Type B pancreatic cell (in vitro differentiated cells): ENCODE measurements at regions not wholly inside any gene's neighbourhood (a gene's known extent, or its start where the extent isn't known, plus 50 kb on each side); places are given as distances from the start of the nearest gene placed in this dataset.
"Not testable (repeated sequence)": the region's sequence is repeated elsewhere in the genome, so short reads cannot be mapped to it uniquely, and the experiment has no call there.

Experiments used
- DNase-seq: peaks from one replicate; pipeline ENCODE4 v3.0.0; 2021; ENCODE audit warnings: mixed read lengths; ENCODE audit not compliant: unreplicated experiment; ENCODE audit errors: extremely low spot score
- H3K27ac Mint-ChIP-seq: 2 replicates; pipeline ENCODE4 v1.8.0; 2021; ENCODE audit warnings: mild to moderate bottlenecking, mixed read lengths
- H3K27me3 Mint-ChIP-seq: 2 replicates; pipeline ENCODE4 v1.8.0; 2021; ENCODE audit warnings: mixed read lengths
- H3K36me3 Mint-ChIP-seq: 2 replicates; pipeline ENCODE4 v1.8.0; 2021; ENCODE audit warnings: mixed read lengths
- H3K4me1 Mint-ChIP-seq: one replicate; pipeline ENCODE4 v1.8.0; 2021; ENCODE audit warnings: mixed read lengths; ENCODE audit not compliant: unreplicated experiment
- H3K4me3 Mint-ChIP-seq: 2 replicates; pipeline ENCODE4 v1.8.0; 2021; ENCODE audit warnings: mild to moderate bottlenecking, mixed read lengths
- H3K9me3 Mint-ChIP-seq: 2 replicates; pipeline ENCODE4 v1.8.0; 2021; ENCODE audit warnings: mixed read lengths
- TF ChIP-seq, protein P1 (sequence below): fragments of 200-600 bp; sonication (generic); conservative IDR thresholded peaks from 2 replicates; pipeline ENCODE4 v1.5.0; 2021; ENCODE audit warnings: antibody characterized with exemption, mild to moderate bottlenecking

DNA sequence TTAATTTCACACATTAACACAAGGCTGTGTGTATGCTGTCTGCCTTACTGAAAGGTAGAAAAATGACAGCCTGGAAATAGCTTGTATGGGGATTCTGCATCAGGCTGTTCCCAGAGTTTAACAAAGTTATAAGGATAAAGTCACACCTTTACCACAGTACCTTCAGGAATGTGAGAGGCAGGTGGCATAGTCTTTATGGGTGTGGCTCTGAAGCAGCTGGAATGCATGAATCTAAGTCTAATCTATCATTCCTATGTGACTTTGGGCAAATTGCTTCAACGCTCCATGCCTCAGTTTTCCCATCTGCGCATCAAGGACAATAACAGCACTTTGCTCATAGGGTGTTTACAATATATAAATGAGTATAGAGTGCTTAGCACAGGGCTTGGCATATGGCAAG lies 84.2 kb upstream of the EGFL6 start:
- Mint-ChIP-seq H3K4me3 (peak overlapping the region; percentile 62), H3K27me3 (no peaks in the 10 kb centered on the region), H3K36me3 (peaks cover 4% of the 10 kb centered on the region), H3K27ac (peak overlapping the region; percentile 79), H3K9me3 (peaks cover 11% of the 10 kb centered on the region), H3K4me1 (peaks cover 8% of the 10 kb centered on the region)
- DNase-seq: no peak
- TF ChIP-seq, protein P1, sequence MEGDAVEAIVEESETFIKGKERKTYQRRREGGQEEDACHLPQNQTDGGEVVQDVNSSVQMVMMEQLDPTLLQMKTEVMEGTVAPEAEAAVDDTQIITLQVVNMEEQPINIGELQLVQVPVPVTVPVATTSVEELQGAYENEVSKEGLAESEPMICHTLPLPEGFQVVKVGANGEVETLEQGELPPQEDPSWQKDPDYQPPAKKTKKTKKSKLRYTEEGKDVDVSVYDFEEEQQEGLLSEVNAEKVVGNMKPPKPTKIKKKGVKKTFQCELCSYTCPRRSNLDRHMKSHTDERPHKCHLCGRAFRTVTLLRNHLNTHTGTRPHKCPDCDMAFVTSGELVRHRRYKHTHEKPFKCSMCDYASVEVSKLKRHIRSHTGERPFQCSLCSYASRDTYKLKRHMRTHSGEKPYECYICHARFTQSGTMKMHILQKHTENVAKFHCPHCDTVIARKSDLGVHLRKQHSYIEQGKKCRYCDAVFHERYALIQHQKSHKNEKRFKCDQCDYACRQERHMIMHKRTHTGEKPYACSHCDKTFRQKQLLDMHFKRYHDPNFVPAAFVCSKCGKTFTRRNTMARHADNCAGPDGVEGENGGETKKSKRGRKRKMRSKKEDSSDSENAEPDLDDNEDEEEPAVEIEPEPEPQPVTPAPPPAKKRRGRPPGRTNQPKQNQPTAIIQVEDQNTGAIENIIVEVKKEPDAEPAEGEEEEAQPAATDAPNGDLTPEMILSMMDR: no peak

DNA sequence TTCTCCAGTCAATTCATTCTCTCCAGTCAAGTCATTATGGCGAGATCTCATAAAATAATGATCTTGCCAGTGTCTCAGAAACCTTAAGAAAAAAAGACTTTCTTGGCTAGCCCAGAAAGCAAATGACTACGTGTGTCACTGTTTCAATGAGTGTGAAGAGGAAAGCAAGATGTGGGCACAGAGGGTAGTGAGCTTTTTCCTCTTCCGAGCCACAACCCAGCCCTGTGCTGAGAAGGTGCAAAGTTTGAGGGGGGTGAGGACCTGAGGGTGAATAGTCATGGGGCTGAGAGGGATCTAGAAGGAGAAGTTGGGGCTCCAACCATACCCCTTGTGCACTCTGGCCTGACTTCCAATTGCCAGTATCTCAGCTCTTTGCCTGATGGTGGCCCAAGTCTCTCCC lies 85.6 kb upstream of the EGFL6 start:
- TF ChIP-seq, protein P1: no peak
- DNase-seq: no peak
- H3K4me3 Mint-ChIP-seq: no peak overlapping the region
- H3K27ac Mint-ChIP-seq: no peak overlapping the region
- peaks cover 8% of the 10 kb centered on the region for H3K4me1 Mint-ChIP-seq
- H3K36me3 Mint-ChIP-seq: peaks cover 4% of the 10 kb centered on the region
- no peaks in the 10 kb centered on the region for H3K27me3 Mint-ChIP-seq
- H3K9me3 Mint-ChIP-seq: peaks cover 11% of the 10 kb centered on the region

DNA sequence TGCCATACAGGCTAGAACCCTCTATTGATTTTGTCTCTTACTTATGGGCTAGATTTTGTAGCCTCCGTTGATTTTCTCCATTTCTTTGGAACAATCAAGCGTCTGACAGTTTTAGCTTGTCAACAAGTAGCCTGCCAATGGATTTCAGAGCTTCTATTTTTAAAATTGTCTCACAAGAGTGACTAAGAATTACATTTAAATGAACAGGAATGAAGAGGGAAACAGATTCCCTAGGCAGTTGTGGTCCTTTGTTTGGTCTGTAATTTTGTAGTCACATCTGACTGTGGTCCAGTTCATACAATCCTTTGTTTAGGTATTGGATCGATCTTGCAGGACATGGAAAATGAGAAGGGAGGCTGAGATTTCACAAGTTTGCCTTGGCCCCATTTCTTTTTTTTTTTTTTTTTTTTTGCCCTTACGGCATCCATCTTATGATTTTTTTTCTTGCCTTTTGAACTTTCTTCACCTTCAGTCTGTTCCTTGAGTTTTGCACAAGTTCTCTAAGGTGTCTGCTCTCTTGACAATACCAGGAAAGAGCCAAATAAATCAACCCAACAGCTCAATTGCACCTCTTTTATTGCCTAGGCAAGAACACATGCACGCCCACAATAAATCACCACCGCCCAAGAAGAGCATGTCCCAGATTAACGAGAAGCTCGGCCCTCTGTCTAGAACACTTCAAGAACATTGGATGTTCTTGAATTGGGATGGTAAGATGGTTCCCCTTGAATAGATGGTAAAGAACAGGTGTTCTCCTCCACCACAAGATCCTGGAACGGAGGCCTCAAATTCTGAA lies 86.5 kb upstream of the EGFL6 start:
- Mint-ChIP-seq H3K9me3 (peaks cover 11% of the 10 kb centered on the region), H3K4me1 (peaks cover 8% of the 10 kb centered on the region), H3K27ac (no peak overlapping the region), H3K4me3 (no peak overlapping the region), H3K27me3 (no peaks in the 10 kb centered on the region), H3K36me3 (peaks cover 4% of the 10 kb centered on the region)
- TF ChIP-seq, protein P1: no peak
- no peak for DNase-seq

DNA sequence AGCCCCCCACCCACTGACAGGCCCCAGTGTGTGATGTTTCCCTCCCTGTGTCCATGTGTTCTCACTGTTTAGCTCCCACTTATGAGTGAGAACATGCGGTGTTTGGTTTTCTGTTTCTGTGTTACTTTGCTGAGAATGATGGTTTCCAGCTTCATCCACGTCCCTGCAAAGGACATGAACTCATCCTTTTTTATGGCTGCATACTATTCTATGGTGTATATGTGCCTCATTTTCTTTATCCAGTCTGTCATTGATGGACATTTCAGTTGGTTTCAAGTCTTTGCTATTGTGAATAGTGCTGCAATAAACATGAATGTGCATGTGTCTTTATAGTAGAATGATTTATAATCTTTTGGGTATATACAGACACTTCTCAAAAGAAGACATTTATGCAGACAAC lies 88.6 kb upstream of the EGFL6 start:
- not testable (repeated sequence) for H3K27me3 Mint-ChIP-seq, H3K27ac Mint-ChIP-seq, H3K4me1 Mint-ChIP-seq, DNase-seq, H3K4me3 Mint-ChIP-seq, H3K36me3 Mint-ChIP-seq
- H3K9me3 Mint-ChIP-seq: peaks cover 11% of the 10 kb centered on the region

DNA sequence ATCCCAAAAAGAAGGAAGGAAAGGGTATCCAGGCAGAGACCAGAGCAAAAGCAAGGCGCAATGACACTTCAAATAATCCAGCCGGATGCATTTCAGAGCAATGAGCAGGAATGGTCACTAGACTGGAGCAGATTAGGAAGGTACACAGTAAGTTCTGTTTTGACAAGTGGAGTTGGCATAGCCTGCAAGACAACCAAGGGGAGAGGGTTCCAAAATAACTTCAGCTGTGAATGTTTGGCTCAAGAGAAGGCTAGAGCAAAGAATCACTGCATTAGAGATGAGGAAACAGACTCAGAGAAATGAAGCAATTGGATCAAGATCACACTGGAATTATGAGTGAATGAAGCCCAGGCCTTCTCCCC lies 90.0 kb upstream of the EGFL6 start:
- Mint-ChIP-seq H3K27ac (no peak overlapping the region), H3K9me3 (peaks cover 7% of the 10 kb centered on the region), H3K36me3 (peaks cover 4% of the 10 kb centered on the region), H3K4me3 (no peak overlapping the region), H3K27me3 (no peaks in the 10 kb centered on the region), H3K4me1 (no peaks in the 10 kb centered on the region)
- no peak for DNase-seq
- TF ChIP-seq, protein P1: no peak

DNA sequence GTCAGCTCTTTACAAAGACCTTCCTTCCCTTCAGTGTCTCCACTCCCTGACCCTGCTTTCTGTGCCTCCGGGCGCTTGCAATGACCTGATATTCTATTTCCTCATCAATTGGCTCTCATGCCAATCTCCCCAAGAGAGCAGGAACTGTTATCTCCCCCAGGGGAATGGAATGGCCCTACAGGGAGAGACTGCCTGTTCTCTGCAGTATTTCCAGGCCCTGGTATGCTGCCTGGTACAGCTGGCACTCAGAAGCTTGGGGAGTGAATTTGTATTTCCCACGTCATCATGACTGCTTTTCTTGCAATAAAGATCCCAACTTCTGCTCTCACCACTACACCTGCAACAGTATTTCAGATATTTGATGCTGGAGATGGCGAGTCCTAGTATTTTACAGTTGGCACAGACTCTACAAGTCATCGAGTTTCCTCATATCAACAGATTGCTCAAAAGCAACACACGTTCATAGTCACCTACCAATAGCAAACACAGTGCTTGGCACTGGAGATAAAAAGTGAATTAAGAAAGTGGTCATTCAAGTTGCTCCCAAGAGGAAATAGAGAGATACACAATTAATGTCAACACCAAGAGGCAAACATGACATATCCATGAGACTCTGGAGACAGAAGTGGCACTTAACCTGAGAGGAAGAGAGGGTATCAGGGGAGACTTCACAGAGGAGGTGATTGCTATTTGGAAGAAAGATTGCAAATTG lies 90.5 kb upstream of the EGFL6 start:
- Mint-ChIP-seq H3K4me1 (no peaks in the 10 kb centered on the region), H3K4me3 (no peak overlapping the region), H3K27me3 (no peaks in the 10 kb centered on the region), H3K9me3 (peaks cover 11% of the 10 kb centered on the region), H3K36me3 (peaks cover 4% of the 10 kb centered on the region), H3K27ac (no peak overlapping the region)
- TF ChIP-seq, protein P1: no peak
- no peak for DNase-seq
